GM23338 (cell line): ENCODE measurements at regions not wholly inside any gene's neighbourhood (a gene's known extent, or its start where the extent isn't known, plus 50 kb on each side); places are given as distances from the start of the nearest gene placed in this dataset.

Source experiments
- ATAC-seq: fragments of 200-7000 bp; cut with Tn5 transposase; 3 replicates; pipeline ENCODE4 v1.9.1; 2020
- DNase-seq: peaks from one replicate; pipeline ENCODE4 v3.0.0-alpha.2; 2015; ENCODE audit warnings: low spot score
- H2AFZ ChIP-seq: fragments of 200-600 bp; sonication (generic); 2 replicates; pipeline ENCODE4 v1.8.0; 2016; ENCODE audit warnings: antibody characterized with exemption, mild to moderate bottlenecking, moderate library complexity
- H3F3A ChIP-seq: fragments of 200-600 bp; sonication (generic); replicated peaks from 2 replicates; pipeline ENCODE4 v1.8.0; 2017; ENCODE audit warnings: antibody characterized with exemption, mixed run types, low read depth
- H3K27ac ChIP-seq: fragments of 200-600 bp; sonication (generic); 2 replicates; pipeline ENCODE4 v1.6.1; 2016; ENCODE audit warnings: low read depth
- H3K27me3 ChIP-seq: fragments of 200-600 bp; sonication (generic); 2 replicates; pipeline ENCODE4 v1.8.0; 2016; ENCODE audit warnings: mild to moderate bottlenecking, mixed run types, moderate library complexity; ENCODE audit not compliant: insufficient read depth
- H3K36me3 ChIP-seq: fragments of 200-600 bp; sonication (generic); 2 replicates; pipeline ENCODE4 v1.8.0; 2016; ENCODE audit warnings: mild to moderate bottlenecking; ENCODE audit not compliant: insufficient read depth
- H3K4me1 ChIP-seq: fragments of 200-600 bp; sonication (generic); 2 replicates; pipeline ENCODE4 v1.8.0; 2016; ENCODE audit warnings: mild to moderate bottlenecking, moderate library complexity; ENCODE audit not compliant: insufficient read depth
- H3K4me2 ChIP-seq: fragments of 200-600 bp; sonication (generic); 2 replicates; pipeline ENCODE4 v1.7.1; 2017; ENCODE audit warnings: mixed run types
- H3K4me3 ChIP-seq: fragments of 200-600 bp; sonication (generic); 2 replicates; pipeline ENCODE4 v1.6.1; 2016; ENCODE audit warnings: mixed run types
- H3K79me2 ChIP-seq: fragments of 200-600 bp; sonication (generic); replicated peaks from 2 replicates; pipeline ENCODE4 v1.8.0; 2017; ENCODE audit warnings: mild to moderate bottlenecking; ENCODE audit not compliant: insufficient read depth
- H3K9me2 ChIP-seq: fragments of 200-600 bp; sonication (generic); 2 replicates; pipeline ENCODE4 v1.8.0; 2017; ENCODE audit not compliant: insufficient read depth
- H4K20me1 ChIP-seq: fragments of 200-600 bp; sonication (generic); replicated peaks from 2 replicates; pipeline ENCODE4 v1.8.0; 2017; ENCODE audit warnings: mild to moderate bottlenecking; ENCODE audit not compliant: insufficient read depth
- H3K27ac Mint-ChIP-seq: 2 replicates; pipeline ENCODE4 v1.8.0; 2020; ENCODE audit warnings: inconsistent platforms, mild to moderate bottlenecking, moderate library complexity, mixed read lengths
- H3K27me3 Mint-ChIP-seq: 3 replicates; pipeline ENCODE4 v1.8.0; 2022; ENCODE audit warnings: low read depth, mild to moderate bottlenecking, moderate library complexity, mixed read lengths, inconsistent platforms; ENCODE audit not compliant: insufficient read depth, poor library complexity
- H3K36me3 Mint-ChIP-seq: 3 replicates; pipeline ENCODE4 v1.8.0; 2021; ENCODE audit warnings: low read depth, mild to moderate bottlenecking, inconsistent platforms, moderate library complexity, mixed read lengths
- H3K4me1 Mint-ChIP-seq: 3 replicates; pipeline ENCODE4 v1.8.0; 2020; ENCODE audit warnings: mild to moderate bottlenecking, inconsistent platforms, mixed read lengths
- H3K4me3 Mint-ChIP-seq: 3 replicates; pipeline ENCODE4 v1.8.0; 2021; ENCODE audit warnings: moderate library complexity, mild to moderate bottlenecking, inconsistent platforms, mixed read lengths
- H3K9me3 Mint-ChIP-seq: 3 replicates; pipeline ENCODE4 v1.8.0; 2020; ENCODE audit warnings: moderate library complexity, mild to moderate bottlenecking, inconsistent platforms, mixed read lengths
- CTCF ChIP-seq, 2 experiments: fragments of 200-600 bp in 1 of 2; sonication (generic) in 1 of 2; conservative IDR thresholded peaks; 2 replicates each; pipeline versions ENCODE4 v1.5.1 to v1.6.1; 2016 to 2017; ENCODE audit warnings: antibody characterized with exemption in 2 of 2, low read depth in 2 of 2, mild to moderate bottlenecking in 2 of 2, moderate library complexity in 1 of 2
- ETS1 ChIP-seq: IDR thresholded peaks from 2 replicates; pipeline ENCODE4 v1.6.1; 2016; ENCODE audit warnings: antibody characterized with exemption
- EZH2 ChIP-seq: fragments of 200-600 bp; sonication (generic); IDR thresholded peaks from one replicate; pipeline ENCODE4 v1.8.0; 2017; ENCODE audit warnings: antibody characterized with exemption, mild to moderate bottlenecking, low read depth; ENCODE audit not compliant: unreplicated experiment
- EZH2phosphoT487 ChIP-seq: fragments of 200-600 bp; sonication (generic); IDR thresholded peaks from one replicate; pipeline ENCODE4 v1.8.1; 2018; ENCODE audit warnings: antibody characterized with exemption; ENCODE audit not compliant: unreplicated experiment
- JUNB ChIP-seq: IDR thresholded peaks from one replicate; pipeline ENCODE4 v1.6.1; 2016; ENCODE audit warnings: antibody characterized with exemption; ENCODE audit not compliant: unreplicated experiment
- POLR2AphosphoS5 ChIP-seq: IDR thresholded peaks from 2 replicates; pipeline ENCODE4 v1.6.1; 2016; ENCODE audit warnings: antibody characterized with exemption, low read depth
- REST ChIP-seq: IDR thresholded peaks from one replicate; pipeline ENCODE4 v1.6.1; 2018; ENCODE audit warnings: antibody characterized with exemption; ENCODE audit not compliant: unreplicated experiment
- STAT1 ChIP-seq: IDR thresholded peaks from one replicate; pipeline ENCODE4 v1.6.1; 2016; ENCODE audit warnings: antibody characterized with exemption; ENCODE audit not compliant: unreplicated experiment
- ZNF114 ChIP-seq: fragments of 250-450 bp; sonication (Bioruptor Pico); IDR thresholded peaks from 2 replicates; pipeline ENCODE4 v1.5.0; 2020; ENCODE audit warnings: mild to moderate bottlenecking, moderate library complexity
- ZNF331 ChIP-seq: fragments of 250-450 bp; sonication (Bioruptor Pico); IDR thresholded peaks from 2 replicates; pipeline ENCODE4 v1.5.0; 2020; ENCODE audit warnings: low read depth, mild to moderate bottlenecking, moderate library complexity
- ZNF462 ChIP-seq: fragments of 250-450 bp; sonication (Bioruptor Pico); IDR thresholded peaks from 2 replicates; pipeline ENCODE4 v1.5.0; 2020; ENCODE audit warnings: mild to moderate bottlenecking, moderate library complexity

GRCh38 chr21:31410499-31411131 is 66.6 kb upstream of the TIAM1 start:
- H3K4me3 ChIP-seq = no peak overlapping the region

More at GRCh38 chr21:31410499-31411131, 66.6 kb upstream of the TIAM1 start:
- H3K4me2 ChIP-seq = no peak overlapping the region
- H3K27ac ChIP-seq = no peak overlapping the region
- 0 out of 2 replicates have a peak, but pooled peaks cover 6% of the 10 kb centered on the region for H3K4me1 ChIP-seq
- H4K20me1 ChIP-seq = no peaks in the 10 kb centered on the region; the same call in 1 of the 2 replicates
- H3K9me3 Mint-ChIP-seq = peaks cover 4% of the 10 kb centered on the region; the same call in 2 of the 3 replicates
- no peak overlapping the region for H3K4me3 Mint-ChIP-seq
- H3K36me3 ChIP-seq = no peaks in the 10 kb centered on the region
- no peaks in the 10 kb centered on the region for H3K27me3 Mint-ChIP-seq
- H3K4me1 Mint-ChIP-seq = peaks cover 4% of the 10 kb centered on the region; the same call in 2 of the 3 replicates
- H3K9me2 ChIP-seq = no peaks in the 10 kb centered on the region; the same call in 1 of the 2 replicates
- no peaks in the 10 kb centered on the region for H3K27me3 ChIP-seq
- H3K27ac Mint-ChIP-seq = no peak overlapping the region
- no peak for TF ChIP-seq ZNF114
- no peak for TF ChIP-seq JUNB
- TF ChIP-seq ZNF331 (CRISPR knock-in tag) = no peak
- no peak for TF ChIP-seq POLR2AphosphoS5
- no peak for TF ChIP-seq CTCF (conservative IDR thresholded peaks at IDR 0.05; ENCODE audit: low read depth in 2 of 2)
- no peak for TF ChIP-seq ZNF462 (CRISPR knock-in tag)
- TF ChIP-seq REST = no peak
- no peak for TF ChIP-seq EZH2phosphoT487
- TF ChIP-seq EZH2 = no peak
- TF ChIP-seq ETS1 = no peak
- no peak for TF ChIP-seq STAT1
- H3F3A ChIP-seq = no peaks in the 10 kb centered on the region
- peaks cover 1% of the 10 kb centered on the region; the same call in 1 of the 2 replicates for H3K79me2 ChIP-seq
- ATAC-seq = no peak
- H2AFZ ChIP-seq = no peak overlapping the region
- no peak for DNase-seq
- H3K36me3 Mint-ChIP-seq = peaks cover 6% of the 10 kb centered on the region; the same call in 2 of the 3 replicates
